SK-N-SH (cell line): ENCODE measurements at regions not wholly inside any gene's neighbourhood (a gene's known extent, or its start where the extent isn't known, plus 50 kb on each side); places are given as distances from the start of the nearest gene placed in this dataset.

Source experiments
- CTCF ChIP-seq: fragments of 200-600 bp; sonication (generic); IDR thresholded peaks from 2 replicates; pipeline ENCODE4 v1.6.1; 2017; ENCODE audit warnings: antibody characterized with exemption, mild to moderate bottlenecking, moderate library complexity
- FOXJ3 ChIP-seq: sonication (generic); formaldehyde crosslinking; IDR thresholded peaks from 2 replicates; pipeline ENCODE4 v1.5.1; 2020; ENCODE audit warnings: mild to moderate bottlenecking, missing genetic modification reagents
- FOXM1 ChIP-seq: IDR thresholded peaks from 2 replicates; pipeline ENCODE4 v1.4.0; 2012; ENCODE audit warnings: low read depth, mild to moderate bottlenecking
- MAX ChIP-seq: IDR thresholded peaks from 2 replicates; pipeline ENCODE4 v1.4.0; 2012; ENCODE audit warnings: low read depth
- MEF2A ChIP-seq: IDR thresholded peaks from 2 replicates; pipeline ENCODE4 v1.4.0; 2012; ENCODE audit warnings: low read depth, borderline replicate concordance
- MXI1 ChIP-seq: IDR thresholded peaks from 2 replicates; pipeline ENCODE4 v1.6.1; 2012; ENCODE audit warnings: mild to moderate bottlenecking, low read depth, low read length, improper control_type of control experiment
- NRF1 ChIP-seq: IDR thresholded peaks from 2 replicates; pipeline ENCODE4 v1.6.1; 2012; ENCODE audit warnings: low read depth, mild to moderate bottlenecking, low read length
- POLR2AphosphoS5 ChIP-seq: IDR thresholded peaks from 2 replicates; pipeline ENCODE4 v1.6.1; 2012; ENCODE audit warnings: low read depth, low read length
- RXRA ChIP-seq: IDR thresholded peaks from 2 replicates; pipeline ENCODE4 v1.4.0; 2012; ENCODE audit warnings: low read depth, mild to moderate bottlenecking, borderline replicate concordance
- TEAD4 ChIP-seq: IDR thresholded peaks from 2 replicates; pipeline ENCODE4 v1.4.0; 2012; ENCODE audit warnings: mild to moderate bottlenecking, borderline replicate concordance; ENCODE audit not compliant: insufficient read depth
- TF ChIP-seq, protein P1 (sequence below): IDR thresholded peaks from 2 replicates; pipeline ENCODE4 v1.4.0; 2012; ENCODE audit warnings: low read depth, borderline replicate concordance

DNA sequence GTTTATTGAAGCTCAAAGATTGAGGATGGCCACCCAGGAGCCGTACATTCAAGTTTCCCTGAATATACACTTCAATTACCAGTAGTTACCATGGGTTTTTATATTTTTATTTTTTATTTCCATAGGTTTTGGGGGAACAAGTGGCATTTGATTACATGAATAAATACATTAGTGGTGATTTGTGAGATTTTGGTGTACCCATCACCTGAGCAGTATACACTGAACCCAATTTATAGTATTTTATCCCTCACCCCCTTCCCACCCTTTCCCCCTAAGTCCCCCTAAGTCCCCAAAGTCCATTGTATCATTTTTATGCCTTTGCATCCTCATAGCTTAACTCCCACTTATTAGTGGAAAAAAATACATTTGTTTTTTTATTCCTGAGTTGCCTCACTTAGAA is 791.4 kb downstream of the BRINP3 start:
- TF ChIP-seq MEF2A (no peak), CTCF (no peak), FOXM1 (no peak), MXI1 (no peak), POLR2AphosphoS5 (no peak), TEAD4 (no peak), RXRA (no peak), MAX (no peak), FOXJ3 (CRISPR knock-in tag) (no peak), NRF1 (no peak)
- TF ChIP-seq, protein P1, sequence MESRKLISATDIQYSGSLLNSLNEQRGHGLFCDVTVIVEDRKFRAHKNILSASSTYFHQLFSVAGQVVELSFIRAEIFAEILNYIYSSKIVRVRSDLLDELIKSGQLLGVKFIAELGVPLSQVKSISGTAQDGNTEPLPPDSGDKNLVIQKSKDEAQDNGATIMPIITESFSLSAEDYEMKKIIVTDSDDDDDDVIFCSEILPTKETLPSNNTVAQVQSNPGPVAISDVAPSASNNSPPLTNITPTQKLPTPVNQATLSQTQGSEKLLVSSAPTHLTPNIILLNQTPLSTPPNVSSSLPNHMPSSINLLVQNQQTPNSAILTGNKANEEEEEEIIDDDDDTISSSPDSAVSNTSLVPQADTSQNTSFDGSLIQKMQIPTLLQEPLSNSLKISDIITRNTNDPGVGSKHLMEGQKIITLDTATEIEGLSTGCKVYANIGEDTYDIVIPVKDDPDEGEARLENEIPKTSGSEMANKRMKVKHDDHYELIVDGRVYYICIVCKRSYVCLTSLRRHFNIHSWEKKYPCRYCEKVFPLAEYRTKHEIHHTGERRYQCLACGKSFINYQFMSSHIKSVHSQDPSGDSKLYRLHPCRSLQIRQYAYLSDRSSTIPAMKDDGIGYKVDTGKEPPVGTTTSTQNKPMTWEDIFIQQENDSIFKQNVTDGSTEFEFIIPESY, result no peak
